Spleen (tissue), 7 donors: ENCODE measurements at regions not wholly inside any gene's neighbourhood (a gene's known extent, or its start where the extent isn't known, plus 50 kb on each side); places are given as distances from the start of the nearest gene placed in this dataset.
"Not testable (repeated sequence)": the region's sequence is repeated elsewhere in the genome, so short reads cannot be mapped to it uniquely, and the experiment has no call there.

ENCODE experiments used
- POLR2AphosphoS5 ChIP-seq, 3 donors: sonication (generic); formaldehyde crosslinking; IDR thresholded peaks; one replicate each; pipeline ENCODE4 v1.5.1; 2017; ENCODE audit warnings: antibody characterized with exemption in 3 of 3
- TF ChIP-seq, protein P1 (sequence below), 11 experiments: fragments of 200-600 bp in 7 of 11; fragments of 450-650 bp in 4 of 11; sonication (generic) in 4 of 11; IDR thresholded peaks in 8 of 11; conservative IDR thresholded peaks in 3 of 11; 1 replicate in 7 of 11; 2 replicates in 4 of 11; pipeline versions ENCODE4 v1.4.0 to v1.8.0; 2016 to 2021; ENCODE audit warnings: antibody characterized with exemption in 11 of 11, inconsistent platforms in 4 of 11, mild to moderate bottlenecking in 1 of 11
- donor health status: DM: no; HTN: no; CAD: no; lungs with moderate emphysema.
- donor health status: DM: no; HTN: no; CAD: no.
- donor health status: DM: no; HTN: no; CAD: no.

DNA sequence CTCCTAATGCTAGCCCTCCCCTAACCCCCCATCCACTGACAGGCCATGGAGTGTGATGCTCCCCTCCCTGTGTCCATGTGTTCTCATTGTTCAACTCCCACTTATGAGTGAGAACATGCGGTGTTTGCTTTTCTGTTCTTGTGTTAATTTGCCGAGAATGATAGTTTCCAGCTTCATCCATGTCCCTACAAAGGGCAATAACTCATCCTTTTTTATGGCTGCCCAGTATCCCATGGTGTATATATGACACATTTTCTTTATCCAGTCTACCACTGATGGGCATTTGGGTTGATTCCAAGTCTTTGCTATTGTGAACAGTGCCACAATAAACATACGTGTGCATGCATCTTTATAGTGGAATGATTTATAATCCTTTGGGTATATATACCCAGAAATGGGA lies 779.0 kb downstream of the PCDH7 start:
- TF ChIP-seq, protein P1, sequence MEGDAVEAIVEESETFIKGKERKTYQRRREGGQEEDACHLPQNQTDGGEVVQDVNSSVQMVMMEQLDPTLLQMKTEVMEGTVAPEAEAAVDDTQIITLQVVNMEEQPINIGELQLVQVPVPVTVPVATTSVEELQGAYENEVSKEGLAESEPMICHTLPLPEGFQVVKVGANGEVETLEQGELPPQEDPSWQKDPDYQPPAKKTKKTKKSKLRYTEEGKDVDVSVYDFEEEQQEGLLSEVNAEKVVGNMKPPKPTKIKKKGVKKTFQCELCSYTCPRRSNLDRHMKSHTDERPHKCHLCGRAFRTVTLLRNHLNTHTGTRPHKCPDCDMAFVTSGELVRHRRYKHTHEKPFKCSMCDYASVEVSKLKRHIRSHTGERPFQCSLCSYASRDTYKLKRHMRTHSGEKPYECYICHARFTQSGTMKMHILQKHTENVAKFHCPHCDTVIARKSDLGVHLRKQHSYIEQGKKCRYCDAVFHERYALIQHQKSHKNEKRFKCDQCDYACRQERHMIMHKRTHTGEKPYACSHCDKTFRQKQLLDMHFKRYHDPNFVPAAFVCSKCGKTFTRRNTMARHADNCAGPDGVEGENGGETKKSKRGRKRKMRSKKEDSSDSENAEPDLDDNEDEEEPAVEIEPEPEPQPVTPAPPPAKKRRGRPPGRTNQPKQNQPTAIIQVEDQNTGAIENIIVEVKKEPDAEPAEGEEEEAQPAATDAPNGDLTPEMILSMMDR (IDR thresholded peaks at IDR 0.05 in 8 of 11, conservative IDR thresholded peaks at IDR 0.05 in 3 of 11) = not testable (repeated sequence)
- not testable (repeated sequence) for TF ChIP-seq POLR2AphosphoS5 (IDR thresholded peaks at IDR 0.05)
